ENCODE measurements at regions not wholly inside any gene's neighbourhood (a gene's known extent, or its start where the extent isn't known, plus 50 kb on each side); places are given as distances from the start of the nearest gene placed in this dataset.

DNA sequence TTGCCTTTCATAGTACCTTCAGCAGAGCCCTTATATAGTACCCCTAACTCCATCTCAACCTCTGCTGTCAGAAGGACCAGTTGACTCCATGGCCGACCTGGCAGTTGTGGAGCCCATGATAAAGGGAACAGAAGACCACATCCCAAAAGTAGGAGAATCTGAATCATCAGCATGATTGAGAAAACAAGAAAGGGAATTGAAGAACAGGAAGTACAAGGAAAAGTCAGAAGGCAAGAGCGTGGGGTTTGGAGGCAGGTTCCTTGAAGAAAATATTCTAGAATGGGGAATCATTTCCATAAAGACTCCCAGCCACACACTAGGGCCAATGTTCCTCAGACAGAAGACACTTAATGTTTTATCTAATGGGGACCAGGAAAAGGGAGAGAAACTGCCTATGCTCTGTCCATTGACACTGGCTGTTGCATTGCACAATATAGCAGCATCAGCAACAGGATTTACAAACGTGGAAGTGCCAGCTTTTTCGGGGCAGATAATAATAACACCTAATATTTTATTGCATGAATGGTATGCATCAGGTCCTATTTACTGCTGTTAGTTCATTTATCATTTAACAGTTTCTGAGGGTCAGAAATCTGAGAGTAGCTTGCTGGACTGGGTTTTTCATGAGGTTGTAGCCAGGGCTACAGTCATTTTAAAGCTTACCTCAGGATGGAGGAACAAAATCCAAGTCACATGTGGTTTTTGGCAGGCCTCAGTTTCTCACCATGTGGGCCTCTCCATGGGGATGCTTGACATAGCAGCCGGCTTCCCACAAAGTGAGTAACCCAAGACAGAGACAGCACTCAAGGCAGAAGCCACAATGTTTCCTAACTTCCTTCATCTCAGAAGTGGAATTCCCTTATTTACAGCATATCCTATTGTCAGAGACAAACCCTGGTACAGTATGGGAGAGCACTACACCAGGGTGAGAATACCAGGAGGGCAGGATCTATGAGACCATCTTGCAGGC lies 483.4 kb downstream of the PLPP3 start:
- TF ChIP-seq, protein P1, sequence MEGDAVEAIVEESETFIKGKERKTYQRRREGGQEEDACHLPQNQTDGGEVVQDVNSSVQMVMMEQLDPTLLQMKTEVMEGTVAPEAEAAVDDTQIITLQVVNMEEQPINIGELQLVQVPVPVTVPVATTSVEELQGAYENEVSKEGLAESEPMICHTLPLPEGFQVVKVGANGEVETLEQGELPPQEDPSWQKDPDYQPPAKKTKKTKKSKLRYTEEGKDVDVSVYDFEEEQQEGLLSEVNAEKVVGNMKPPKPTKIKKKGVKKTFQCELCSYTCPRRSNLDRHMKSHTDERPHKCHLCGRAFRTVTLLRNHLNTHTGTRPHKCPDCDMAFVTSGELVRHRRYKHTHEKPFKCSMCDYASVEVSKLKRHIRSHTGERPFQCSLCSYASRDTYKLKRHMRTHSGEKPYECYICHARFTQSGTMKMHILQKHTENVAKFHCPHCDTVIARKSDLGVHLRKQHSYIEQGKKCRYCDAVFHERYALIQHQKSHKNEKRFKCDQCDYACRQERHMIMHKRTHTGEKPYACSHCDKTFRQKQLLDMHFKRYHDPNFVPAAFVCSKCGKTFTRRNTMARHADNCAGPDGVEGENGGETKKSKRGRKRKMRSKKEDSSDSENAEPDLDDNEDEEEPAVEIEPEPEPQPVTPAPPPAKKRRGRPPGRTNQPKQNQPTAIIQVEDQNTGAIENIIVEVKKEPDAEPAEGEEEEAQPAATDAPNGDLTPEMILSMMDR (IDR thresholded peaks at IDR 0.05): no peak
- TF ChIP-seq ZFX (IDR thresholded peaks at IDR 0.05; ENCODE audit: borderline replicate concordance): no peak

Data from 22Rv1 (cell line).